8988T (cell line): ENCODE measurements at regions not wholly inside any gene's neighbourhood (a gene's known extent, or its start where the extent isn't known, plus 50 kb on each side); places are given as distances from the start of the nearest gene placed in this dataset.
A peak's percentile ranks its signal among the peaks of the same experiment; 100 is the strongest.
"Not testable (repeated sequence)": the region's sequence is repeated elsewhere in the genome, so short reads cannot be mapped to it uniquely, and the experiment has no call there.

Experiments used
- DNase-seq: peaks from one replicate; pipeline ENCODE4 v3.0.0; 2011

DNA sequence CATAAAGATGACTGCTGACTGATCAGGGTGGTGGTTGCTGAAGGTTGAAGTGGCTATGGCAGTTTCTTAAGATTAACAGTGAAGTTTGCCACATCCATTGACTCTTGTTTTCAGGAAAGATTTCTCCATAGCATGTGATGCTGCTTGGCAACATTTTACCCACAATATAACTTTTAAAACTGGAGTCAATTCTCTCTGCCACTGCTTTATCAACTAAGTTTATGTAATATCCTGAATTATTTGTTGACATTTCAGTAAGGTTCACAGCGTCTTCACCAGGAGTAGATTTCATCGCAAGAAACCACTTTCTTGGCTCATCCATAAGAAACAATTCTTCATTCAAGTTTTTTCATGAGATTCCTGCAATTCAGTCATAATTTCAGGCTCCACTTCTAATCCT lies 166.5 kb upstream of the SPRY1 start:
- no peak for DNase-seq

- DNase-seq = no peak
Observed at GRCh38 chr4:123232439-123232838, 164.2 kb upstream of the SPRY1 start.

GRCh38 chr4:123233136-123233768 lies 163.3 kb upstream of the SPRY1 start:
- no peak for DNase-seq

- no peak for DNase-seq
Observed at GRCh38 chr4:123234955-123235354, 161.6 kb upstream of the SPRY1 start.

- DNase-seq = peak; percentile 10
Observed at GRCh38 chr4:123235431-123235830, 161.2 kb upstream of the SPRY1 start.

DNA sequence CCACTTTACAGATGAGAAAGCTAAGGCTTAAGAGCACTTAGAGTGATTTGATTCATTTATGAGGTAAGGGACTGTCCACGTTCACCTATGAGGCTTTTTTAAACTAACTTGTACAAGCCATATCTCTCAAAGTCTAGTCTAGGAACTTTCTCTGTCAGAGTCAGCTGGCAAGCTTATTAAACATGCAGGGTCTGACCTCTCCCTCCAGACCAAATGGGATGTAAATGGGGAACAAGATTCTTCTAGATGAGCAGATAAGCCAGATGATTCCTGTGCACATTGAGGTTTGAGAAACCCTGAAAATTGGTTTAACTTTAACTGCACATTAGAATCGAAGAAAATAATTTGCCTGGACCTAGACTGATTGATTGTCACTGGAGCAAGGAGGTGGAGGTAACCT lies 160.0 kb upstream of the SPRY1 start:
- DNase-seq = no peak

DNA sequence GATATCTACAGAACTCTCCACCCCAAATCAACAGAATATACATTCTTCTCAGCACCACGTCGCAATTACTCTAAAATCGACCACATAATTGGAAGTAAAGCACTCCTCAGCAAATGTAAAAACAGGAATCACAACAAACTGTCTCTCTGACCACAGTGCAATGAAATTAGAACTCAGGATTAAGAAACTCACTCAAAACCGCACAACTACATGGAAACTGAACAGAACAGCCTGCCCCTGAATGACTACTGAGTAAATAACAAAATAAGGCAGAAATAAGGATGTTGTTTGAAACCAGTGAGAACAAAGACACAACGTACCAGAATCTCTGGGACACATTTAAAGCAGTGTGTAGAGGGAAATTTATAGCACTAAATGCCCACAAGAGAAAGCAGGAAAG lies 156.3 kb upstream of the SPRY1 start:
- DNase-seq = not testable (repeated sequence)

- not testable (repeated sequence) for DNase-seq
Observed at GRCh38 chr4:123243220-123243619, 153.4 kb upstream of the SPRY1 start.

GRCh38 chr4:123244137-123244536 lies 152.5 kb upstream of the SPRY1 start:
- no peak for DNase-seq

DNA sequence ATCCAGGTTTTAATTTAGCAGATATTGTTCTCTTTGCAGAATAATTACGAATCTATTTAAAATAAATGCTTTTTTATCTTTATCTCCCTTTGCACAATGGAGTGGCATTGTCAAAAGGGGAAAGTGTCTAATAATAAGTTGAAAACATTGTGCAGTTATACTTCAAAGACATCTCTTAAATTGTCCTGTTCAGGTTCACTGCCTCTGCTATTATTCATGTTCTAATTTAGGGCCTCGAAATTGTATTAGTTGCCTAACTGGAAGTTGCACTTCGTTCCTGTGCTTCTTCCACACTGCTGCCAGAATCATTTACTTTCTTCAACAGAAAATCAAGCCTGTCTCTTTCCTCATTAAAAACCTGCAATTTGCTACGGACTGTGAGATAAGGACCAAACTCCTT lies 150.5 kb upstream of the SPRY1 start:
- DNase-seq = no peak

- no peak for DNase-seq
Observed at GRCh38 chr4:123248085-123248659, 148.4 kb upstream of the SPRY1 start.

GRCh38 chr4:123249821-123250220 lies 146.8 kb upstream of the SPRY1 start:
- no peak for DNase-seq

DNA sequence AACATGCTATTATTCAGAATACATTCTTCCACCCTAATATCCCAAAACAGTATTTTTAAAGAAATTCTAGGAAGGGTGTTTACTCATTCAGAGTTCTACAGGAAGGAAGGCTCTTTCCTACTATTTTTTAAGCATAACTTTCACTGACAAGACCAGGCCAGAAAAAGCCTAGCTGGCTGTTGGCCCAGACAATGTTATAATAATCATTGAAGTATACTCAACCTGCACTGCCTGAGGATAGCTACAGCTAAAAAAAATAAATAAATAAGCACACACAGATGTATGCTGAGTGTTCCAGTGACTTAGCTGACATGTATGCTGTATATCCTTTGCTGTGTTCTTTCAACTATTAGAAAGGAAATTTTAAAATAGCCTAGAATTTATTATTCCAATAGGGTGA lies 145.8 kb upstream of the SPRY1 start:
- DNase-seq = no peak

GRCh38 chr4:123255971-123256370 lies 140.6 kb upstream of the SPRY1 start:
- DNase-seq = no peak

GRCh38 chr4:123256901-123257300 lies 139.7 kb upstream of the SPRY1 start:
- no peak for DNase-seq

DNA sequence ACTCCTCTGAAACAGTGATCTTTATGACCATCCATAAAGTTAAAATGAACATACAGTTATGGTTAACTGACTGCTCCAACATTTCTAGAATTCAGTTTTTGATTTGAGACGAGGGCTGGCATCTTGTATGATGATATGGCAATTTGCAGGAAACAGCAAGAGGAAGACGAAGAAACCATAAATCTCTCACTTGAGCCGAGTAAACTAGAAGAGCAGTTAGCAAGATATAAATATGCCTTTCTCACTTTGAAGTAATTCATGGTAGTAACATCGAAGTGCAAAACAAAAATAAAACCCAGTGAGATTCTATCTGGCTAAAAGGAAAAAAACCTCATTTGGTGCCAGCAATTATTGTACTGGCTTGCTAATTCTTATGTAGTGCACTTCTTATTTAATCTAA lies 139.0 kb upstream of the SPRY1 start:
- DNase-seq = no peak

GRCh38 chr4:123259676-123260646 lies 136.6 kb upstream of the SPRY1 start:
- no peak for DNase-seq

DNA sequence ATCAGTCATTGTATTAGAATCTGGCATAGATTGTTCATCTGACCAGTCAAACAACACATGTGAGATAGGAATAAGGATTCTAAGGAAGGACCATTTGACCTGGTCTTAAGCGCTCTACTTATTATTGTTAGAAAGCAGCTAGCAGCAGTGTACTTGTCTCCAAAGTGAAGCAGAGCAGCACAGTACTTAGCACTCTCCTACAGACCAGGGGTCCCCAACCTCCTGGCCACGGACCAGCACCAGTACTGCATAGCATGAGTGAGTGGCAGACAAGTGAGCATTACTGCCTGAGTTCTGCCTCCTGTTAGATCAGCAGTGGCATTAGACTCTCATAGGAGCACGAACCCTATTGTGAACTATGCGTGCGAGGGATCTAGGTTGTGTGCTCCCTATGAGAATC lies 135.9 kb upstream of the SPRY1 start:
- DNase-seq = no peak

- no peak for DNase-seq
Observed at GRCh38 chr4:123262080-123262479, 134.5 kb upstream of the SPRY1 start.

DNA sequence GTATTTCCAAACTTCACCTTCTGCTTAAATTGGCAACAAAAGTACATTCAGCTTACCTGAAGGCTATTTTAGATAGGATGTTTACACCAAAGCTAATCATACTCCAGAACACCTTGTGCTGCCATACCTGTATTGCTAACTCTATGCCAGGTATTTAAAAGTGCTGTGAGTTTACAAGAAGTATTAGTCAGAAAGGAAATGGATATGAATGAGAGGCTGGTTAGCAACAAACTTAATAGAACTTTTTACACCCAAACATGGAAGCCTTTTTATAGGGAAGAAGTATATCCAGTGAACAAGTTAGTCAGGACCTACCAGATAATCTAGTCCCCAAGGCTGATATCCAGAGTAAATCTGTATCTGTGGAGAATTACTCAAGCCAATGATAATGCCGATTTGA lies 131.2 kb upstream of the SPRY1 start:
- DNase-seq = no peak

DNA sequence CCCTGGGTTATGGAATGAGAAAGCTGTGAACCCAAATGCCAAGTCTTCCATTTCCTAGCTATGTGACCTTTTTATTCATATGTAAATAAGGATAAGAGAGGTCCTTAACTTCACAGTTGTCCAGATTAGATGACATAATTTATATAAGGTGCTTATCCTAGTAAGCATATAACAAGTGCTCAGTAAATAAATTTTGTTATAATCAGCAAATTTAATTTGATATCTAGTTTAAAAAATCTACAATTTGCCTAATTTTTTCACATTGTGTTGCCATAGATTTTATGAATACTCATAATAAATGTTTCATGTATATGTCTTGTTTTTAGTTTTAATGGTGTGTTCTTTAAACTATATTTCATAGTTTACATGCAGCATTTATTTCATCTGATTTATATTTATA lies 130.4 kb upstream of the SPRY1 start:
- no peak for DNase-seq

DNA sequence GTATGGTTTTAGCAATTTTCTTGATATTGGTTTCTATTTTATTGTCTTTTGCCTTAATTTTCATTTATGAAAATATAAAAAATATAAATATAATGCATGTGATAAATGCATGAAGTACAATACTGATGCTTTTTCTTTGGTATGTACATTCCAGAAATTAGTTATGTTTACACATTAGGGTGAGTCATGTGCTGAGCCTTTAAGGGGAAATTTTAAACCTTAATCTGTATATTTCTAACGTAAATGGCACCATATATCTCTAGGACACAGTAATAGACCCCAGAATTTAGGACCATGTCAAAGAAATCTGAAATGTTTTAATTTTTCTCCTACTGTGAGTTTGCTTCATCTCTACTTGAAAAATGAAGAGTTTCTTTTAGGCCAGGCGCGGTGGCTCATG lies 117.8 kb upstream of the SPRY1 start:
- DNase-seq = no peak

DNA sequence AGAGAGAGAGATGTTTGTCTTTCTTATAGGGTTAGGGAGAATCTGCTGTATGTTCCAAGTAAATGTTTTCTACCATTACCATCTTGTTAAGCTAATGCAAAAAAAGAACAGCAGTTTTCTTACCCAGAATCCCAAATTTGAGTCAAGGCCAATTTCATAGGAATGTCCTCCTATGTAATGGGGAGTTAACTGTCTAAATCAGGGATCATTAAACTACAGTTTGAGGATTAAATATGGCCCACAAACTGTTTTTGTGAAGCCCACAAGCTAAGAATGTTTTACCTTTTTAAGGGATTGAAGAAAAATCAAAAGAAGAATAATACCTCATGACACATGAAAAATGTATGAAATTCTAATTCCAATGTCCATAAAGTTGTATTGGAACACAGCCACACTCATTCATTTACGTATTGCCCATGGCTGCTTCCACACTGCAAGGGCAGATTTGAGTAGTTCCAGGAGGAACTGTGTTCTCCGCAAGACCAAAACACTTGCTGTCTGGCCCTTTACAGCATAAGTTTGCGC lies 113.2 kb upstream of the SPRY1 start:
- DNase-seq = no peak

- no peak for DNase-seq
Observed at GRCh38 chr4:123284168-123284567, 112.4 kb upstream of the SPRY1 start.
